GM06990 (cell line): ENCODE measurements at regions not wholly inside any gene's neighbourhood (a gene's known extent, or its start where the extent isn't known, plus 50 kb on each side); places are given as distances from the start of the nearest gene placed in this dataset.
"Not testable (repeated sequence)": the region's sequence is repeated elsewhere in the genome, so short reads cannot be mapped to it uniquely, and the experiment has no call there.

ENCODE experiments used
- DNase-seq: peaks from one replicate; pipeline ENCODE4 v3.0.0-alpha.2; 2011; ENCODE audit not compliant: insufficient read length; ENCODE audit errors: extremely low read depth
- H3K27me3 ChIP-seq: replicated peaks from 2 replicates; pipeline ENCODE4 v1.6.0; 2011; ENCODE audit warnings: low read length; ENCODE audit not compliant: control insufficient read depth, insufficient read depth
- H3K36me3 ChIP-seq: 2 replicates; pipeline ENCODE4 v1.5.1; 2011; ENCODE audit warnings: low read length; ENCODE audit not compliant: control insufficient read depth, insufficient read depth
- H3K4me3 ChIP-seq: replicated peaks from 2 replicates; pipeline ENCODE4 v1.5.1; 2011; ENCODE audit warnings: low read depth, mild to moderate bottlenecking, control low read depth, low read length
- TF ChIP-seq, protein P1 (sequence below): IDR thresholded peaks from 2 replicates; pipeline ENCODE4 v1.5.1; 2011; ENCODE audit warnings: low read length, control low read depth, mild to moderate bottlenecking, inconsistent platforms; ENCODE audit not compliant: insufficient read depth, poor library complexity, severe bottlenecking

- no peak overlapping the region for H3K4me3 ChIP-seq
- TF ChIP-seq, protein P1, sequence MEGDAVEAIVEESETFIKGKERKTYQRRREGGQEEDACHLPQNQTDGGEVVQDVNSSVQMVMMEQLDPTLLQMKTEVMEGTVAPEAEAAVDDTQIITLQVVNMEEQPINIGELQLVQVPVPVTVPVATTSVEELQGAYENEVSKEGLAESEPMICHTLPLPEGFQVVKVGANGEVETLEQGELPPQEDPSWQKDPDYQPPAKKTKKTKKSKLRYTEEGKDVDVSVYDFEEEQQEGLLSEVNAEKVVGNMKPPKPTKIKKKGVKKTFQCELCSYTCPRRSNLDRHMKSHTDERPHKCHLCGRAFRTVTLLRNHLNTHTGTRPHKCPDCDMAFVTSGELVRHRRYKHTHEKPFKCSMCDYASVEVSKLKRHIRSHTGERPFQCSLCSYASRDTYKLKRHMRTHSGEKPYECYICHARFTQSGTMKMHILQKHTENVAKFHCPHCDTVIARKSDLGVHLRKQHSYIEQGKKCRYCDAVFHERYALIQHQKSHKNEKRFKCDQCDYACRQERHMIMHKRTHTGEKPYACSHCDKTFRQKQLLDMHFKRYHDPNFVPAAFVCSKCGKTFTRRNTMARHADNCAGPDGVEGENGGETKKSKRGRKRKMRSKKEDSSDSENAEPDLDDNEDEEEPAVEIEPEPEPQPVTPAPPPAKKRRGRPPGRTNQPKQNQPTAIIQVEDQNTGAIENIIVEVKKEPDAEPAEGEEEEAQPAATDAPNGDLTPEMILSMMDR = no peak
- H3K27me3 ChIP-seq = no peaks in the 10 kb centered on the region
- H3K36me3 ChIP-seq = no peaks in the 10 kb centered on the region
- DNase-seq = no peak
These were observed 279.3 kb upstream of the RASGRP1 start for GRCh38 chr15:38843736-38844590.

GRCh38 chr15:38844736-38845135 is 280.1 kb upstream of the RASGRP1 start:
- Histone ChIP-seq H3K4me3 (no peak overlapping the region), H3K36me3 (no peaks in the 10 kb centered on the region), H3K27me3 (no peaks in the 10 kb centered on the region)
- no peak for DNase-seq
- TF ChIP-seq, protein P1 = no peak

GRCh38 chr15:38846346-38846745 is 281.7 kb upstream of the RASGRP1 start:
- DNase-seq = no peak
- Histone ChIP-seq H3K27me3 (no peaks in the 10 kb centered on the region), H3K4me3 (no peak overlapping the region), H3K36me3 (no peaks in the 10 kb centered on the region)
- TF ChIP-seq, protein P1 = no peak

DNA sequence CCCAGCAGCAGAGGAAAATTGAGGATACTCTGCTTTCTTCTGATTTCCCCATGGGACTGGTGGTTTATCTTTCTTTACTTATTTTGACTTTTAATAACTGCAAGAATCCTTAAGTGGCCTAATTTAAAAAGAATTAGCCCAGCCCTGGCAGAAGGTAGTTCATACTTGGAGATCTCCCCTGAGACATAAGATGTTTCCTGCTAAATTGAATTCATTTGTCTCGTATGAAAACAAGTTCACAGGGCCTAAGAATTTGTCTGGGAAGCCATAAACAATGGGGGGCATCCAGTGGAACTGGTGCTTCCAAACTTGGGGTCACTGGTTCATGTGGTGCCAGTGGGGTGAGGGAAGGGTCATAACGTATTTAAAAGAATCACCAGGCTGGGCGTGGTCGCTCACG is 283.1 kb upstream of the RASGRP1 start:
- DNase-seq = no peak
- Histone ChIP-seq H3K27me3 (no peaks in the 10 kb centered on the region), H3K4me3 (no peak overlapping the region), H3K36me3 (no peaks in the 10 kb centered on the region)
- TF ChIP-seq, protein P1 = no peak

DNA sequence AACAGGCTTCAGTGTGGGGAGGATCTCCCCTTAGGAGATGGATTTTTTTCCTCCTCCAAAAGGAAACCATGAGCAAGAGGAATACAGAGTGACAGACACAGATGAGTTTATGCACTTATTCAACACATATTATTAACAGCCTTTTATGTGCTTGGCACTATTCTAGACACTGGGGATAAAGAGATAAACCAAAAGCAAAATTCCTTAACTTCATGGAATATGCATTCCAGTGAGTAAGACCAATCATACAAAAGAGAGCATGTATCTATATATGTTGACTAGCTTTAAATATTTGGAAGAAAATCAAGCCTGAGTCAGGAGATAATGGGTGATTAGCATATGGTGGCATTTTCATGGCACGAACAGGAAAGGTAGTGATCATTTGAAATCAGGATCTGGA is 284.4 kb upstream of the RASGRP1 start:
- TF ChIP-seq, protein P1 = no peak
- Histone ChIP-seq H3K36me3 (no peaks in the 10 kb centered on the region), H3K27me3 (no peaks in the 10 kb centered on the region), H3K4me3 (no peak overlapping the region)
- no peak for DNase-seq

DNA sequence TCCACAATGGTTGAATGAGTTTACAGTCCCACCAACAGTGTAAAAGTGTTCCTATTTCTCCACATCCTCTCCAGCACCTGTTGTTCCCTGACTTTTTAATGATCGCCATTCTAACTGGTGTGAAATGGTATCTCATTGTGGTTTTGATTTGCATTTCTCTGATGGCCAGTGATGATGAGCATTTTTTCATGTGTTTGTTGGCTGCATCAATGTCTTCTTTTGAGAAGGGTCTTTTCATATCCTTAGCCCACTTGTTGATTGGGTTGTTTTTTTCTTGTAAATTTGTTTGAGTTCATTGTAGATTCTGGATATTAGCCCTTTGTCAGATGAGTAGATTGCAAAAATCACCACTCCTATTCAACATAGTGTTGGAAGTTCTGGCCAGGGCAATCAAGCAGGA is 287.6 kb upstream of the RASGRP1 start:
- not testable (repeated sequence) for H3K4me3 ChIP-seq, H3K36me3 ChIP-seq, DNase-seq, H3K27me3 ChIP-seq
